Left lung (tissue), 4 donors: ENCODE measurements at regions not wholly inside any gene's neighbourhood (a gene's known extent, or its start where the extent isn't known, plus 50 kb on each side); places are given as distances from the start of the nearest gene placed in this dataset.
"Not testable (repeated sequence)": the region's sequence is repeated elsewhere in the genome, so short reads cannot be mapped to it uniquely, and the experiment has no call there.

ENCODE experiments used
- ATAC-seq: fragments of 200-7000 bp; cut with Tn5 transposase; one replicate; pipeline ENCODE4 v1.9.1; 2020; ENCODE audit warnings: moderate library complexity
- DNase-seq, 4 donors: peaks; one replicate each; pipeline ENCODE4 v3.0.0-alpha.2; 2013 to 2020
- H3K27ac ChIP-seq, 2 donors: fragments of 200-600 bp; sonication (generic) in 1 of 2; one replicate each; pipeline versions ENCODE4 v1.5.0 to v1.8.0; 2020 to 2021
- H3K27me3 ChIP-seq, 2 donors: fragments of 200-600 bp; sonication (generic) in 1 of 2; one replicate each; pipeline versions ENCODE4 v1.5.0 to v1.8.0; 2020 to 2021
- H3K36me3 ChIP-seq, 2 donors: fragments of 200-600 bp; sonication (generic) in 1 of 2; one replicate each; pipeline versions ENCODE4 v1.5.0 to v1.8.0; 2020 to 2021
- H3K4me1 ChIP-seq, 2 donors: fragments of 200-600 bp; one replicate each; pipeline ENCODE4 v1.8.0; 2021
- H3K4me3 ChIP-seq, 2 donors: fragments of 200-600 bp; sonication (generic) in 1 of 2; one replicate each; pipeline versions ENCODE4 v1.5.0 to v1.8.0; 2020 to 2021; ENCODE audit warnings: mild to moderate bottlenecking in 1 of 2
- H3K9me3 ChIP-seq, 2 donors: fragments of 200-600 bp; sonication (generic) in 1 of 2; one replicate each; pipeline versions ENCODE4 v1.5.0 to v1.8.0; 2020 to 2021
- CTCF ChIP-seq, 2 donors: fragments of 200-600 bp; sonication (generic) in 1 of 2; IDR thresholded peaks; one replicate each; pipeline versions ENCODE4 v1.5.0 to v1.8.0; 2021; ENCODE audit warnings: antibody characterized with exemption in 2 of 2
- intact Hi-C, 2 donors: fragments of 100-400 bp; cut with DNase I; formaldehyde crosslinking; loops; one replicate each; pipeline versions ENCODE4 v1.11.2 to v1.14.2; 2022
- donor health status: DM: no; HTN: yes; CAD: no.
- donor health status: DM: no; HTN: no; CAD: no.

- ATAC-seq (no peak), DNase-seq (no peak)
- Histone ChIP-seq H3K27me3 (peaks cover 0 to 5% of the 10 kb centered on the region in 2 donors), H3K9me3 (peaks cover 0 to 7% of the 10 kb centered on the region in 2 donors), H3K4me3 (no peak overlapping the region), H3K27ac (no peak overlapping the region), H3K36me3 (no peaks in the 10 kb centered on the region), H3K4me1 (no peaks in the 10 kb centered on the region)
- no peak for TF ChIP-seq CTCF (IDR thresholded peaks at IDR 0.05)
- intact Hi-C loops, result no loop called here
Observed at GRCh38 chr4:13797061-13797460, 169.5 kb upstream of the BOD1L1 start.

GRCh38 chr4:13815231-13815630 lies 187.7 kb upstream of the BOD1L1 start:
- H3K4me1 ChIP-seq, result no peaks in the 10 kb centered on the region
- no peaks in the 10 kb centered on the region for H3K27me3 ChIP-seq
- H3K4me3 ChIP-seq, result no peak overlapping the region
- no peaks in the 10 kb centered on the region for H3K36me3 ChIP-seq
- DNase-seq (no peak), ATAC-seq (no peak)
- no peak for TF ChIP-seq CTCF (IDR thresholded peaks at IDR 0.05)
- intact Hi-C loops, result no loop called here
- H3K9me3 ChIP-seq, result no peaks in the 10 kb centered on the region
- H3K27ac ChIP-seq, result no peak overlapping the region

DNA sequence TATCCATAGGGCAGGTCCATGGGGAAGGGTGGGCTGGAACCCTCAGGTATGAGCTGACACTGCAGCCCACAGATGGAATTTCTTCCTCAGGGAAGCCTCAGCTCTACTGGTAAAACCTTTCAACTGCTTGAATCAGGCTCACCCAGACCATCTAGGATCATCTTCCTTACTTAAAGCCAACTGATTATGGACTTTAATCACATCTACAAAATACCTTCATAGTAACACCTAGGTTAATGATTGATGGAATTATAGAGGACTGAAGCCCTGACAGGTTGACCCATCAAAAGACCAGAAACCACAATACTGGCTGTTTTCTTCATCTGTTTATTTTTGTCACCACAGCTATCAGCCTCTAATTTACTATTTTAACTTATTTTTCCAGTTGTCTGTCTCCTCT lies 188.9 kb upstream of the BOD1L1 start:
- DNase-seq (no peak), ATAC-seq (no peak)
- H3K4me3 ChIP-seq, result no peak overlapping the region
- H3K27me3 ChIP-seq, result no peaks in the 10 kb centered on the region
- H3K9me3 ChIP-seq, result no peaks in the 10 kb centered on the region
- H3K4me1 ChIP-seq, result no peaks in the 10 kb centered on the region
- H3K36me3 ChIP-seq, result no peaks in the 10 kb centered on the region
- no peak for TF ChIP-seq CTCF (IDR thresholded peaks at IDR 0.05)
- H3K27ac ChIP-seq, result no peak overlapping the region
- intact Hi-C loops, result no loop called here

GRCh38 chr4:13821522-13821921 lies 194.0 kb upstream of the BOD1L1 start:
- Histone ChIP-seq H3K4me3 (no peak overlapping the region), H3K4me1 (no peaks in the 10 kb centered on the region), H3K27me3 (no peaks in the 10 kb centered on the region), H3K27ac (no peak overlapping the region), H3K36me3 (no peaks in the 10 kb centered on the region), H3K9me3 (peaks cover 0 to 34% of the 10 kb centered on the region in 2 donors)
- ATAC-seq (no peak), DNase-seq (no peak)
- intact Hi-C loops, result no loop called here
- no peak for TF ChIP-seq CTCF (IDR thresholded peaks at IDR 0.05)

GRCh38 chr4:13825822-13826221 lies 198.3 kb upstream of the BOD1L1 start:
- ATAC-seq, H3K27me3 ChIP-seq, intact Hi-C loops, H3K4me3 ChIP-seq, H3K36me3 ChIP-seq, H3K4me1 ChIP-seq, DNase-seq, H3K27ac ChIP-seq: not testable (repeated sequence)
- peaks cover 0 to 34% of the 10 kb centered on the region in 2 donors for H3K9me3 ChIP-seq

- ATAC-seq (no peak), DNase-seq (no peak)
- no peak for TF ChIP-seq CTCF (IDR thresholded peaks at IDR 0.05)
- intact Hi-C loops, result no loop called here
- H3K27ac ChIP-seq, result no peak overlapping the region
- no peaks in the 10 kb centered on the region for H3K4me1 ChIP-seq
- no peaks in the 10 kb centered on the region for H3K27me3 ChIP-seq
- H3K4me3 ChIP-seq, result no peak overlapping the region
- no peaks in the 10 kb centered on the region for H3K36me3 ChIP-seq
- H3K9me3 ChIP-seq, result peaks cover 0 to 11% of the 10 kb centered on the region in 2 donors
Observed at GRCh38 chr4:13829457-13829856, 201.9 kb upstream of the BOD1L1 start.
